Colonic mucosa (tissue), 4 donors: ENCODE measurements at regions not wholly inside any gene's neighbourhood (a gene's known extent, or its start where the extent isn't known, plus 50 kb on each side); places are given as distances from the start of the nearest gene placed in this dataset.
"Not testable (repeated sequence)": the region's sequence is repeated elsewhere in the genome, so short reads cannot be mapped to it uniquely, and the experiment has no call there.

Experiments
- DNase-seq: peaks from one replicate; pipeline ENCODE4 v3.0.0-alpha.2; 2020
- H3K27ac ChIP-seq: fragments of 200-600 bp; one replicate; pipeline ENCODE4 v1.8.0; 2021
- H3K27me3 ChIP-seq: fragments of 200-600 bp; one replicate; pipeline ENCODE4 v1.8.0; 2021
- H3K36me3 ChIP-seq: fragments of 200-600 bp; one replicate; pipeline ENCODE4 v1.8.0; 2021
- H3K4me1 ChIP-seq: fragments of 200-600 bp; one replicate; pipeline ENCODE4 v1.8.0; 2021; ENCODE audit warnings: mild to moderate bottlenecking
- H3K4me3 ChIP-seq: fragments of 200-600 bp; one replicate; pipeline ENCODE4 v1.8.0; 2021
- H3K9ac ChIP-seq, 2 donors: one replicate each; pipeline ENCODE4 v1.7.0; 2013; ENCODE audit warnings: control low read depth in 2 of 2, low read depth in 2 of 2, low read length in 2 of 2
- H3K9me3 ChIP-seq: fragments of 200-600 bp; one replicate; pipeline ENCODE4 v1.8.0; 2021
- intact Hi-C: fragments of 100-400 bp; cut with DNase I; formaldehyde crosslinking; loops from one replicate; pipeline ENCODE4 v1.14.1; 2022
- TF ChIP-seq, protein P1 (sequence below): fragments of 200-600 bp; IDR thresholded peaks from one replicate; pipeline ENCODE4 v1.8.0; 2022; ENCODE audit warnings: antibody characterized with exemption, mild to moderate bottlenecking
- donor health status: healthy.
- donor health status: DM: no; HTN: no; CAD: no.
- donor health status: DM: no; HTN: no; CAD: no.

DNA sequence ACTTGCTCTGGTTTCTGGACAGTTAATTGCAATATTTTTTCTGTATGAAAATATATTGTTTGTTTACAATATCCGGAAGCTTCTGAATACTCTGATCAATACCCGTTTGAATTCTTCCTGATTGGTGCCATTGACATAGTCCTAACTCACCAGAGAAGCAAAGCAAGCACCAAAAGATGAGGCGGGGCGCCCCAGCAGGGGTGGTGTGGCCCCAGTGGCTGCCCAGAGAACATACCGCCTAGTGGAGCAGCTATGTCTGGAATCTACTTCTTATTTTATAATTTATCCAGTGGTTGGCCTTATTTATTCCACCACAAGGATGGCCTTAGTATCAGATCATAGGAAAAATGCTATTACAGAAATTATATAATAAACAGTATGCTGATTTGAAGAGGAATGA lies 610.7 kb downstream of the JRKL start:
- no peak overlapping the region for H3K9ac ChIP-seq
- TF ChIP-seq, protein P1, sequence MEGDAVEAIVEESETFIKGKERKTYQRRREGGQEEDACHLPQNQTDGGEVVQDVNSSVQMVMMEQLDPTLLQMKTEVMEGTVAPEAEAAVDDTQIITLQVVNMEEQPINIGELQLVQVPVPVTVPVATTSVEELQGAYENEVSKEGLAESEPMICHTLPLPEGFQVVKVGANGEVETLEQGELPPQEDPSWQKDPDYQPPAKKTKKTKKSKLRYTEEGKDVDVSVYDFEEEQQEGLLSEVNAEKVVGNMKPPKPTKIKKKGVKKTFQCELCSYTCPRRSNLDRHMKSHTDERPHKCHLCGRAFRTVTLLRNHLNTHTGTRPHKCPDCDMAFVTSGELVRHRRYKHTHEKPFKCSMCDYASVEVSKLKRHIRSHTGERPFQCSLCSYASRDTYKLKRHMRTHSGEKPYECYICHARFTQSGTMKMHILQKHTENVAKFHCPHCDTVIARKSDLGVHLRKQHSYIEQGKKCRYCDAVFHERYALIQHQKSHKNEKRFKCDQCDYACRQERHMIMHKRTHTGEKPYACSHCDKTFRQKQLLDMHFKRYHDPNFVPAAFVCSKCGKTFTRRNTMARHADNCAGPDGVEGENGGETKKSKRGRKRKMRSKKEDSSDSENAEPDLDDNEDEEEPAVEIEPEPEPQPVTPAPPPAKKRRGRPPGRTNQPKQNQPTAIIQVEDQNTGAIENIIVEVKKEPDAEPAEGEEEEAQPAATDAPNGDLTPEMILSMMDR: no peak
- intact Hi-C loops: no loop called here
- no peaks in the 10 kb centered on the region for H3K9me3 ChIP-seq
- H3K36me3 ChIP-seq: no peaks in the 10 kb centered on the region
- no peak overlapping the region for H3K27ac ChIP-seq
- no peak overlapping the region for H3K4me3 ChIP-seq
- no peaks in the 10 kb centered on the region for H3K27me3 ChIP-seq
- H3K4me1 ChIP-seq: no peaks in the 10 kb centered on the region
- no peak for DNase-seq

DNA sequence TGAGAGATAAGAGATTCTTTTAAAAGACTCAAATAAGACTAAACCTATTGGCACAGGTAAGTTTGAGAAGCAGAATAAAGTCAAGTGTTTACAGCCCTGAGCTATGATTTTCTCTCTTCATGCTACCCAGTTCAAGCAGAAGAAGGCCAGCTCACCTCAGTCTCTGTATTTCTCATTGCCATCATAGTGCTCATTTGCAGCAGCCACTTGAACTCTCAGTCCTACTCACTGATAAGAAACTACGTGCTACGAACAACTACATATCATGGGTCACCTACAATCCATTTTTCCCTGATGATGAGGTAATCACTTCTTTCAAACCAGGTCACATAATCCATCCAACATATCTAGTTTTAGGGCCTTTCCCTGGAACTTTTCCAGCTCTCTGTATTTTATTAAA lies 617.5 kb downstream of the JRKL start:
- Histone ChIP-seq H3K36me3 (no peaks in the 10 kb centered on the region), H3K27me3 (no peaks in the 10 kb centered on the region), H3K4me1 (no peaks in the 10 kb centered on the region), H3K9ac (no peak overlapping the region), H3K4me3 (no peak overlapping the region), H3K9me3 (no peaks in the 10 kb centered on the region), H3K27ac (no peak overlapping the region)
- TF ChIP-seq, protein P1: no peak
- no peak for DNase-seq
- intact Hi-C loops: no loop called here

DNA sequence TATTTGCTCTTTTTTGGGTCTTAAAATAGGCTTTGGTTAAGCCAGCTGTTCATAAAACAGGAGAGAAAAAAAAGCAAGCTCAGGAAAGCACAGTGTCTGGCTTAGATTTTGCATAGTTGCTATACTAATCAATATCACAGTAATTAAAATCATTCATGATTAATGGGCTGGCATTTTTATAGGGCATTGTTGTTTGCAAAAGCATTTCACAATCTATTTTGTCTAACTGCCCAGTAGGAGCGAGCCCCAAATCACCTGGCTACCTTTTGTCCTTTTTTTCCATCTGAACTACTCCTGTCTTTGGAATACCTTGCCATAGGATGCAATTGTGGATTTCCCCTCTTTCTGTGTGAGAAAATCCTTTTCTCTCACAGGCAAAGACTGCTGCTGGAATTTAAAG lies 619.8 kb downstream of the JRKL start:
- Histone ChIP-seq H3K36me3 (no peaks in the 10 kb centered on the region), H3K4me3 (no peak overlapping the region), H3K27me3 (no peaks in the 10 kb centered on the region), H3K27ac (no peak overlapping the region), H3K9ac (no peak overlapping the region), H3K9me3 (no peaks in the 10 kb centered on the region), H3K4me1 (no peaks in the 10 kb centered on the region)
- TF ChIP-seq, protein P1: no peak
- intact Hi-C loops: no loop called here
- DNase-seq: no peak

DNA sequence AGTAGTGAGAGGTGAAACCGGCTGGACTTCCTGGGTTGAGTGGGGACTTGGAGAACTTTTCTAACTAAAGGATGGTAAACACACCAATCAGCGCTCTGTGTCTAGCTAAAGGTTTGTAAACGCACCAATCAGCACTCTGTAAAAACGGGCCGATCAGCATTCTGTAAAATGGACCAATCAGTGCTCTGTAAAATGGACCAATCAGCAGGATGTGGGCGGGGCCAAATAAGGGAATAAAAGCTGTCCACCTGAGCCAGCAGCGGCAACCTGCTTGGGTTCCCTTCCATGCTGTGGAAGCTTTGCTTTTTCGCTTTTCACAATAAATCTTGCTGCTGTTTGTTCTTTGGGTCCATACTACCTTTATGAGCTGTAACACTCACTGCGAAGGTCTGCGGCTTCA lies 621.2 kb downstream of the JRKL start:
- H3K36me3 ChIP-seq, H3K9me3 ChIP-seq, DNase-seq, H3K4me1 ChIP-seq, H3K27me3 ChIP-seq, H3K4me3 ChIP-seq, H3K27ac ChIP-seq, H3K9ac ChIP-seq, intact Hi-C loops: not testable (repeated sequence)

DNA sequence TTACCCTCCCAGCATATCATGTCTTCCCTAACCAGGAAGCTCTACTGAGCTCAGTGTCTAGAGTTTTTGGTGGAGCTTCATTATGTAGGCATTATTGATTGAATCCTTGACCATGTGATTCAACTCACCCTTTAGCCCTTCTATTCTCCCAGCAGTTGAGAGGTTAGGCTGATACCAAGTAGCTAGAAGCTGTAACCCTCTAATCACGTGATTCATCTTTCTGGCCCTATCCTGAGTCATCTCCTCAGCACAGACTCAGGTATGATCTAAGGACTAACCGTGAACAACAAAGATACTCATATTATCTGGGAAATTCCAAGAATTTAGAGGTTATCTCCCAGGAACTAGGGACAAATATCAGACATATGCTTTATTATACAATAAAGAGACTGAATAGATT lies 625.5 kb downstream of the JRKL start:
- no peaks in the 10 kb centered on the region for H3K27me3 ChIP-seq
- no peaks in the 10 kb centered on the region for H3K4me1 ChIP-seq
- H3K36me3 ChIP-seq: no peaks in the 10 kb centered on the region
- DNase-seq: no peak
- H3K4me3 ChIP-seq: no peak overlapping the region
- TF ChIP-seq, protein P1: no peak
- no peaks in the 10 kb centered on the region for H3K9me3 ChIP-seq
- H3K9ac ChIP-seq: no peak overlapping the region
- H3K27ac ChIP-seq: no peak overlapping the region
- intact Hi-C loops: no loop called here

DNA sequence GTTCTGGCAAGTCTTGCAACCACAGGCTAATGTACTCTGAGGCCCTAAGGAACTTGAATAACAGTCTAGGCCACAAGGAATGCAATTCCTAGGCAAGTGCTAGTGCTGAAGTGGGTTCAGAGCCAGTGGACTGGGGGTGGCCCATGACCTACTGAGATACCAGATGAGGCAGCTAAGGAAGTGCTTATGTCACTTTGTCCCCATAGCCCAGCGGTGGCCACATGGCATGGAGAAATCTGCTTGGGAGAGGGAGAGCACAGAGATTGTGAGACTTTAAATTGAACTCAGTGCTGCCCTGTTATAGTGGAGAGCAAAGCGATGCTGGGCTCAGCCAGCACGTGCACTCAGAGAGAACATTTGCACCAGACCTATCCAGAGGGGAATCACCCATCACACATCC lies 629.5 kb downstream of the JRKL start:
- H3K27me3 ChIP-seq: no peaks in the 10 kb centered on the region

More for the DNA sequence above, 629.5 kb downstream of the JRKL start:
- Histone ChIP-seq H3K36me3 (no peaks in the 10 kb centered on the region), H3K4me1 (no peaks in the 10 kb centered on the region), H3K9me3 (no peaks in the 10 kb centered on the region), H3K4me3 (no peak overlapping the region), H3K9ac (no peak overlapping the region), H3K27ac (no peak overlapping the region)
- no peak for DNase-seq
- intact Hi-C loops: no loop called here
- TF ChIP-seq, protein P1: no peak
